ENCODE measurements at regions not wholly inside any gene's neighbourhood (a gene's known extent, or its start where the extent isn't known, plus 50 kb on each side); places are given as distances from the start of the nearest gene placed in this dataset.

GRCh38 chr4:146998157-146998556, 52.5 kb upstream of the TTC29 start:
- no peaks in the 10 kb centered on the region for H3K4me1 ChIP-seq
- no peak for DNase-seq (ENCODE audit: low spot score in 2 of 2)
- WGBS, 2 donors: 63 to 84% methylated on average over 2 of the region's 2 CpGs

GRCh38 chr4:147003956-147004809, 58.5 kb upstream of the TTC29 start:
- no peaks in the 10 kb centered on the region for H3K27me3 ChIP-seq
- no peaks in the 10 kb centered on the region for H3K4me1 ChIP-seq
- TF ChIP-seq EP300 (IDR thresholded peaks at IDR 0.05) (no peak), CTCF (IDR thresholded peaks at IDR 0.05) (no peak), POLR2A (IDR thresholded peaks at IDR 0.05) (no peak)
- WGBS, 2 donors: 78 to 79% methylated on average over 9 of the region's 9 CpGs
- no peak overlapping the region for H3K27ac ChIP-seq
- H3K36me3 ChIP-seq: no peaks in the 10 kb centered on the region
- no peak for DNase-seq (ENCODE audit: low spot score in 2 of 2)
- no peak overlapping the region for H3K4me3 ChIP-seq
- H3K9me3 ChIP-seq: no peaks in the 10 kb centered on the region

More at GRCh38 chr4:146998157-146998556, 52.5 kb upstream of the TTC29 start:
- Histone ChIP-seq H3K9me3 (no peaks in the 10 kb centered on the region), H3K4me3 (no peak overlapping the region), H3K27me3 (no peaks in the 10 kb centered on the region), H3K36me3 (no peaks in the 10 kb centered on the region), H3K27ac (no peak overlapping the region)
- no peak for TF ChIP-seq POLR2A (IDR thresholded peaks at IDR 0.05)
- no peak for TF ChIP-seq CTCF (IDR thresholded peaks at IDR 0.05)
- no peak for TF ChIP-seq EP300 (IDR thresholded peaks at IDR 0.05)

- Histone ChIP-seq H3K4me3 (no peak overlapping the region), H3K36me3 (no peaks in the 10 kb centered on the region), H3K9me3 (no peaks in the 10 kb centered on the region), H3K27me3 (no peaks in the 10 kb centered on the region), H3K4me1 (no peaks in the 10 kb centered on the region), H3K27ac (no peak overlapping the region)
- no peak for TF ChIP-seq POLR2A (IDR thresholded peaks at IDR 0.05)
- no peak for TF ChIP-seq CTCF (IDR thresholded peaks at IDR 0.05)
- no peak for TF ChIP-seq EP300 (IDR thresholded peaks at IDR 0.05)
- DNase-seq (ENCODE audit: low spot score in 2 of 2): no peak
- 92 to 94% methylated on average over 2 of the region's 2 CpGs for WGBS, 2 donors
Observed at GRCh38 chr4:147006229-147006628, 60.6 kb upstream of the TTC29 start.

- H3K27ac ChIP-seq: no peak overlapping the region
- WGBS, 2 donors: 80 to 87% methylated on average over 4 of the region's 4 CpGs
- TF ChIP-seq POLR2A (IDR thresholded peaks at IDR 0.05) (no peak), CTCF (IDR thresholded peaks at IDR 0.05) (no peak), EP300 (IDR thresholded peaks at IDR 0.05) (no peak)
- no peak for DNase-seq (ENCODE audit: low spot score in 2 of 2)
- no peaks in the 10 kb centered on the region for H3K27me3 ChIP-seq
- H3K36me3 ChIP-seq: no peaks in the 10 kb centered on the region
- H3K4me1 ChIP-seq: peaks cover 0 to 4% (median 0%) of the 10 kb centered on the region in 4 donors
- no peaks in the 10 kb centered on the region for H3K9me3 ChIP-seq
- H3K4me3 ChIP-seq: no peak overlapping the region
Observed at GRCh38 chr4:147009875-147010274, 64.2 kb upstream of the TTC29 start.

DNA sequence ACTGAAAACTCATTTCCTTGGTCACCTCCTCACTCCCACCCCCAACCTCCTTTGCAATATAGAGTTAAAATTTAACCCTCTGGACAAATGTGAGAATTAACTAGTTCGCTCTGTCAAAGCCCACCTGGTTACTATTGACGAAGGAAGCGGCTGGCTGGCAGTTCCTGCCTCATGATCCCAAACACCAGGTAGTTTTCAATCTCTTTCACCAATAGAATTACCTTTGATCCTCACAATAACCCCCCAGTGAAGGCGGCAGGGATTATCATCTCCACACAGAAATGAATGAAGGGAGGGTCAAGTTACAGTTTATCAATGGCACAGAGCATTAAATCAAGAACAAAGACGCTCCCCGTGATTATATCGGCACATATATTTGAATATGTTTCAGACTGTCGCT, 65.7 kb upstream of the TTC29 start:
- Histone ChIP-seq H3K36me3 (no peaks in the 10 kb centered on the region), H3K4me3 (no peak overlapping the region), H3K4me1 (peaks cover 0 to 15% (median 0%) of the 10 kb centered on the region in 4 donors), H3K27ac (no peak overlapping the region), H3K27me3 (no peaks in the 10 kb centered on the region), H3K9me3 (no peaks in the 10 kb centered on the region)
- 66 to 76% methylated on average over 8 of the region's 8 CpGs for WGBS, 2 donors
- TF ChIP-seq CTCF (IDR thresholded peaks at IDR 0.05): no peak
- no peak for TF ChIP-seq EP300 (IDR thresholded peaks at IDR 0.05)
- TF ChIP-seq POLR2A (IDR thresholded peaks at IDR 0.05): no peak
- DNase-seq (ENCODE audit: low spot score in 2 of 2): no peak

Data from tibial nerve (tissue), 4 donors.